HPDE6-E6E7 (cell line): ENCODE measurements at regions not wholly inside any gene's neighbourhood (a gene's known extent, or its start where the extent isn't known, plus 50 kb on each side); places are given as distances from the start of the nearest gene placed in this dataset.

Experiments used
- DNase-seq: peaks from one replicate; pipeline ENCODE4 v3.0.0; 2011; ENCODE audit warnings: missing footprints; ENCODE audit errors: extremely low spot score

- no peak for DNase-seq
Observed at GRCh38 chr7:156456032-156456431, 184.5 kb upstream of the RNF32 start.

DNA sequence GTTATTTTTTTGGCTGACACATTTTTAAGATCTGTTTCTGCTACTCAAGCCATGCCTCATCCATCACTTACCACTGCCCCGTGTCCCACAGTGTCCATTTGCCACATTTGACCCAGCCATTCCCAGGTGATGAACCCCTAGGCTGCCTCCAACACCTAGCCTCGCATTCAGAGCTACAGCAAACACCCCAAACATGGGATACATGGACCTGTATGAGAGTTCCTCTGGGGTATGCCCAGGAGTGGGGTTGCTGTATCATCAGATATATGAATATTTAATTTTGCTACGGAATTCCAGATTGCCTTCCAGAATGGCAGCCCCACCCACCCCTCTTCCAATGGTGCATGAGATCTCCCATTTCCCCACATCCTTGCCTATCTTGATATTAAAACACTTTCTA lies 190.1 kb upstream of the RNF32 start:
- no peak for DNase-seq

DNA sequence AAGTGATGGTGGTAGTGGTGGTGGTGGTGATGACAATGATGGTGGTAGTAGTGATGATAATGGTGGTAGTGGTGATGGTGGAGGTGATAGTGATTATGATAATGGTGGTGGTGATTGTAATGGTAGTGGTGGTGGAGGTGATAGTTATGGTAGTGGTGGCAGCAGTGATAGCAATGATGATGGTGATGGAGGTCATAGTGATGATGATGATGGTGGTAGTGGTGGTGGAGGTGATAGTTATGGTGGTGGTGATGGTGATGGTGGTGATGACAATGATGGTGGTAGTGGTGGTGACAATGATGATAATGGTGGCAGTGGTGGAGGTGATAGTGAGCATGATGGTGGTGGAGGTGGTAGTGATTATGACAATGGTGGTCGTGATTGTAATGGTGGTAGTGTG lies 191.7 kb upstream of the RNF32 start:
- no peak for DNase-seq

GRCh38 chr7:156446990-156447389 lies 193.6 kb upstream of the RNF32 start:
- DNase-seq: no peak

- DNase-seq: no peak
Observed at GRCh38 chr7:156445997-156446761, 194.4 kb upstream of the RNF32 start.

- DNase-seq: no peak
Observed at GRCh38 chr7:156442516-156442915, 198.1 kb upstream of the RNF32 start.

DNA sequence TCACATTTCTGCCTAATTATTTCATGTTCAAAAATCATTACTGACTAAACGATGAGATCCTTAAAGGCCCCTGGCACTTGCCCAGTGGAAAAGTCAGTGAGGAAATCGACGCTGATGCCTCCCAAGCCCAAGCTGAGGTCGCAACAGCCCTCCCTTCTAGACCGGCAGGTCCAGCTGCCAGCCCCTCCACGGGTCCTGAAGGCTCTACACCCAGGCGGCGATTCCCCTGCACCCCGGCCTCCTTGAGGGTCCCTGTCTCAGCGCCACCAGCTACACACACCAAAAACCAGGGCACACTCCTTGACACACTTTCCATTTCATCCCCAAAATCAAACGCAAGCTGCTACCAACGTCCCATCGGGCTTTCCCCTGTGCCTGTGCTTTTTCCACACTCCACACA lies 200.1 kb upstream of the RNF32 start:
- no peak for DNase-seq

DNA sequence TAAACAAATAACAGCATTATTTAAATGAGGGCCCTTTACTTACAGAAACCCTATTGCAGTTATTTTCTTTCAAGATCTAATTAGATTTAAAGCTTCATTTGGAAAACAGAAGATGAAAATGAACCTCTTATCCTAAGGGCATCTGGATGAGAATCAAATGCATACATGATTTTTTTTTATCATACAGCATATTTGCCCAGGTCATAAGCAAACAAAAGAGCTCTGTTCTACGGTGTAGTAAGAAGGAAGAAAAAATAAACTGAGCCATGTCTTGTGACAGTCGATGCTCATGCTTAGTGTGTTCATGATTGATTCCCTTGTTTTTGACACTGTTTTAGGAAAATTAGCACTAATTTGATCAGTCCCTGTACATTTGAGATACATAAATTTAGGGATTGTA lies 202.6 kb upstream of the RNF32 start:
- DNase-seq: no peak

DNA sequence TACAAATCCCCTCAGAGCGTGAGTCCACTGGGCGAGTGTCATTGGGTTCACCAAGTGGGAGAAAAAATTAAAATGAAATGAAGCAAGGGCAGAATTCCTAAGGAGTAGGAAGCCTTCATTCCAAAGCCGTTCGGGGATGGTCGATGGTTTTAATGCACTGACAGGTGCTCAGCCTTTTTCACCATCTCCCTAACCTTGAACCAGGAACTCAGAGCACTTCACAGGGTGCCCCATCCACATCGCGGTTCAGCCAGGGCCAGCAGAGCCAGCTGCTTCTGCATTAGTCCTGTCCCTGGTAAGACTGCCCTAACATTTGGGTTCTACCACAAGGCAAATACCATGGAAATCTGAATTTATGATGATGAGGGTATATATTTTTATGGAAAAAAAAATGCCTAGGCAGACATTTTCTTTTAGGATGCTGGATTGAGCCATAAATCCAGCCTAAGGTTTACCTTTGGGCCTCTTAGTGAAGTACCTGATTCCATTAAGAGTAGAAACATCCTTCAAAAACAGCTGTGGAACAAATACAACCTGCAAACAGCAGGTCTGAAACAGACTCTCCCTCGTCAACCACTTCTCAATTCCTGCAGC lies 203.5 kb upstream of the RNF32 start:
- DNase-seq: no peak

DNA sequence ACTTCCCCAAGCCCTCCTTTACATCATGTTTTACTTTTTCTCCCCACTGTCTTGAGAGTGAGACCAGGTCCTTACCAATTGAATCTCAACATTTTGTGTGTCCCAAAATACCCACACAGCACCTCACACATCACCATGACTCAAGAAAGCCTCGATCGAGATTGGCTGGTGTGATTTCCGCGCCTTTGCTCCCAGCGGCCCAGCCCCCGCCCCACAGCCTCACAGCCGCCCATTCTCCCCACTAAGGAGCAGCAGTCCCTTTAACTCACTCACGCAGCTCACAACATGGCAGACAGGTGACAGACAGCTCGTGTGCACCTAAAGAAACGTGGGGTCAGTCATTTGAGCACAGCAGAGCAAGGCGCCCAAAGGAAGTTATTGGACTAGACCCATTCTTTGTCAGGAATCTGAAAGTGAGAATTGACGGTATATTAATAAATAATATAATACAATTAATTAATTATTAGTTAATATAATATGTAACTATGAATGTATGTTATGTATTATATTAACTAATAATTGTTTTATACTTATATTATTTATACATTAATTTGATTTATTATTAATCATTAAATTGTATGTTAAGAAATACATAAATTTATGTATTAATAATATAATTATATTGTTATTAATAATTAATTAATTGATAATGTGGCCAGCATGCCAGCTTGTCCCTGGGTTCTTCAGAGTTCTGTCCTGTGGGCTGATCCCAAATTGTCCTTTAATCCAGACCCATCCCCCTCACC lies 204.9 kb upstream of the RNF32 start:
- no peak for DNase-seq

- no peak for DNase-seq
Observed at GRCh38 chr7:156434706-156435105, 205.9 kb upstream of the RNF32 start.

GRCh38 chr7:156432018-156432417 lies 208.6 kb upstream of the RNF32 start:
- DNase-seq: no peak

DNA sequence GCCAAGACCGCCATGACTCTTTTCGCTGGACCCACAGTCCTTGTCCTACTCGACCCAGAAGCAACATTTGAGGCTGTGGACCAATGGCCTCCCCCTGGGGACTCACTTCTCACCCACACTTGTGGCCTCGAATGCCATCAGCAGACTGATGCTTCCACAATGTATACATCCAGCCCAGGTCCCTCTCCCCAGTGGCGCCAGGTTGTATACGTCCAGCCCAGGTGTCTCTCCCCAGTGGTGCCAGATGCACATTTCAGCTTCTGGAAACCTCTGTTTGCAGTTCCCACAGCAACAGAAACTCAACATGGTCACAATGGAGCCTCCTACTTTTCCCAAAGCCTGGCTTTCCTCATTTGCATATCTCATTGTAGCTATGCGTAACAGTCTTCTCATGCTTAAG lies 210.5 kb upstream of the RNF32 start:
- DNase-seq: no peak

GRCh38 chr7:156429514-156429913 lies 211.1 kb upstream of the RNF32 start:
- no peak for DNase-seq

DNA sequence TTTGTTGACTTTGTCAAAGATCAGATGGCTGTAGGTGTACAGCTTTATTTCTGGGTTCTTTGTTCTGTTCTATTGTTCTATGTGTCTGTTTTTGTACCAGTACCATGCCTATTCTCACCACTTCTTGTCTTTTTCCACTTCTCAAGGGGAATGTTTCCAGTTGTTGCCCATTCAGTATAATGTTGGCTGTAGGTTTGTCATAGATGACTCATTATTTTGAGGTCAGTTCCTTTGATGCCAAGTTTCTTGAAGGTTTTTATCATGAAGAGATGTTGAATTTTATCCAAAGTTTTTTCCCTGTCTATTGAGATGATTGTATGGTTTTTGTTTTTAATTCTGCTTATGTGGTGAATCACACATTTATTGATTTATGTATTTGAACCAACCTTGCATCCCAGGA lies 216.7 kb upstream of the RNF32 start:
- DNase-seq: no peak

- no peak for DNase-seq
Observed at GRCh38 chr7:156420496-156420895, 220.1 kb upstream of the RNF32 start.

GRCh38 chr7:156419782-156420181 lies 220.8 kb upstream of the RNF32 start:
- no peak for DNase-seq

- no peak for DNase-seq
Observed at GRCh38 chr7:156402255-156402654, 238.3 kb upstream of the RNF32 start.

DNA sequence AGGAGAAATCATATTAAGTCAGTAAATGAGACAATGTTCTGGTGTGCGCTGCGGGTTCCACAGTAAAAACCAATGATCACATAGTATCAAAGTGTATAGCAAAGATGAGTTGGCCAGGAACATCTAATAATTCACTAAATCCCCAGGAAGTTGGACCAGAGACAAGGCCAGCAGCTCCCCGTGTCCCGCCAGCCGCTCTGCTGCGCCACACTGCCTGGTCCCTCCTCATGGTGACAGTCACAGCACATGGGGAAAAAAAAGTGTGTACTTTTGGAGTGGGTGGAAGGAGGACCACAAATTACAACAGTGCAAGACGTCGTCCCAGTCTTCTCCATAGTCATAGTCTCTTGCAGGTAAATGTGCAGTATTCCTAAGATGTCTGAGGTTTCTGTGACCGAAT lies 239.0 kb upstream of the RNF32 start:
- no peak for DNase-seq

DNA sequence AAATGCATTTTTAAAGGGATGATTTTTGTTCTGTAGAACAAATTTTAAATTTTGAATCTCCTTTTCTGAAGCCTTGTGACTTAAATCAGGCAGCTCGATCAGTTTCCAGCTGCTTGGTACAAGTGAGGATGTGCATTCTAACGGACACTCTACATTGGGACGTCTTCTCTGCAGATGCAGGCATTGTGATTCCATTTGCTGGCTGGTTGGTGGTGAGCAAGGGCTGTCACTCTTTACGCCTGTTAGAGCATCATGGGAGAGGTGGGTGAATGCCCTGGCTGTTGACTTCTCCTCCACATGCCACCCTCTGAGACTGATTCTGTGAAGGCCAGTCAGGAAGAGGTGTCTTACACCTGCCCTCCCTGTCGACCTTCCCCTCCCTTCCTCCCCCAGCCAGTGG lies 240.5 kb upstream of the RNF32 start:
- DNase-seq: no peak

- no peak for DNase-seq
Observed at GRCh38 chr7:156397249-156397648, 243.3 kb upstream of the RNF32 start.

GRCh38 chr7:156389116-156389692 lies 251.4 kb upstream of the RNF32 start:
- no peak for DNase-seq

- DNase-seq: no peak
Observed at GRCh38 chr7:156386097-156386496, 254.5 kb upstream of the RNF32 start.
